GM12878 (cell line): ENCODE measurements at regions not wholly inside any gene's neighbourhood (a gene's known extent, or its start where the extent isn't known, plus 50 kb on each side); places are given as distances from the start of the nearest gene placed in this dataset.

Source experiments
- FOXK2 ChIP-seq: fragments of 450-650 bp; IDR thresholded peaks from 2 replicates; pipeline ENCODE4 v1.6.1; 2017; ENCODE audit warnings: mild to moderate bottlenecking, moderate library complexity
- IRF5 ChIP-seq: fragments of 450-650 bp; IDR thresholded peaks from 2 replicates; pipeline ENCODE4 v1.6.1; 2017; ENCODE audit warnings: borderline replicate concordance
- NBN ChIP-seq: fragments of 450-650 bp; IDR thresholded peaks from 2 replicates; pipeline ENCODE4 v1.6.1; 2016
- NR2C1 ChIP-seq: fragments of 450-650 bp; IDR thresholded peaks from 2 replicates; pipeline ENCODE4 v1.6.1; 2017; ENCODE audit warnings: antibody characterized with exemption, mild to moderate bottlenecking, moderate library complexity
- REST ChIP-seq: IDR thresholded peaks from 2 replicates; pipeline ENCODE4 v1.6.1; 2012; ENCODE audit warnings: mild to moderate bottlenecking, low read depth, low read length
- YY1 ChIP-seq: IDR thresholded peaks from 2 replicates; pipeline ENCODE4 v1.6.1; 2011; ENCODE audit warnings: low read depth, mild to moderate bottlenecking, low read length
- TF ChIP-seq, protein P1 (sequence below), 3 experiments: IDR thresholded peaks in 2 of 3; conservative IDR thresholded peaks in 1 of 3; 2 replicates each; pipeline ENCODE4 v1.5.1; 2011; ENCODE audit warnings: low read depth in 3 of 3, low read length in 3 of 3, mild to moderate bottlenecking in 3 of 3, control low read depth in 2 of 3, moderate library complexity in 2 of 3, inconsistent platforms in 1 of 3, mixed read lengths in 1 of 3; ENCODE audit not compliant: control insufficient read depth in 2 of 3, insufficient read depth in 1 of 3; ENCODE audit errors: extremely low read depth in 1 of 3

DNA sequence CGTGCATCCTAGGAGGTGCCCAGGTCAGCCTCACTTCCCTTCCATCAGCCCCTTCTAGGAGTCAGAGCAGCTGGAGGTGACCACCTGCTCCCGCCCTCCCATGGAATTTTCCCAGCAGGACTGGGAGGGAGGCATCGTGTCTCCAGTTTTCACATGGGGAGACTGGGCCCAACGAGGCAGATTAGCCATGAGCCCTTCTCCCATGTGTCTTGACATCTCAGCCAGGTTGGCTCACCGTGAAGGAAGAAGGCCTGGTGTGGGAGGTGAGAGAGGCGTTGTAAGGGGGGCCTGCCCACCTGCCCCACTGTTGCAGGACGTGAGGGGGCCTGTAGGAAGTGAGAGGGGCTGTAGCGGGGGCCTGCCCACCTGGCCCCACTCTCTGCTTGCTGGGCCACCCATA lies 1521.4 kb downstream of the BRD1 start:
- TF ChIP-seq NR2C1 (no peak), YY1 (no peak), REST (no peak), IRF5 (no peak), FOXK2 (no peak), NBN (no peak)
- TF ChIP-seq, protein P1, sequence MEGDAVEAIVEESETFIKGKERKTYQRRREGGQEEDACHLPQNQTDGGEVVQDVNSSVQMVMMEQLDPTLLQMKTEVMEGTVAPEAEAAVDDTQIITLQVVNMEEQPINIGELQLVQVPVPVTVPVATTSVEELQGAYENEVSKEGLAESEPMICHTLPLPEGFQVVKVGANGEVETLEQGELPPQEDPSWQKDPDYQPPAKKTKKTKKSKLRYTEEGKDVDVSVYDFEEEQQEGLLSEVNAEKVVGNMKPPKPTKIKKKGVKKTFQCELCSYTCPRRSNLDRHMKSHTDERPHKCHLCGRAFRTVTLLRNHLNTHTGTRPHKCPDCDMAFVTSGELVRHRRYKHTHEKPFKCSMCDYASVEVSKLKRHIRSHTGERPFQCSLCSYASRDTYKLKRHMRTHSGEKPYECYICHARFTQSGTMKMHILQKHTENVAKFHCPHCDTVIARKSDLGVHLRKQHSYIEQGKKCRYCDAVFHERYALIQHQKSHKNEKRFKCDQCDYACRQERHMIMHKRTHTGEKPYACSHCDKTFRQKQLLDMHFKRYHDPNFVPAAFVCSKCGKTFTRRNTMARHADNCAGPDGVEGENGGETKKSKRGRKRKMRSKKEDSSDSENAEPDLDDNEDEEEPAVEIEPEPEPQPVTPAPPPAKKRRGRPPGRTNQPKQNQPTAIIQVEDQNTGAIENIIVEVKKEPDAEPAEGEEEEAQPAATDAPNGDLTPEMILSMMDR (IDR thresholded peaks at IDR 0.05 in 2 of 3, conservative IDR thresholded peaks at IDR 0.05 in 1 of 3; ENCODE audit: control insufficient read depth in 2 of 3, extremely low read depth in 1 of 3, insufficient read depth in 1 of 3, low read depth in 3 of 3, low read length in 3 of 3), result no peak
